ENCODE measurements at regions not wholly inside any gene's neighbourhood (a gene's known extent, or its start where the extent isn't known, plus 50 kb on each side); places are given as distances from the start of the nearest gene placed in this dataset.

GRCh38 chr20:48003021-48003420, 217.7 kb upstream of the SULF2 start:
- Mint-ChIP-seq H3K4me1 (ENCODE audit: insufficient read depth, unreplicated experiment) (peaks cover 30% of the 10 kb centered on the region), H3K4me3 (ENCODE audit: unreplicated experiment) (no peak overlapping the region), H3K9me3 (ENCODE audit: unreplicated experiment) (peaks cover 29% of the 10 kb centered on the region), H3K36me3 (ENCODE audit: insufficient read depth, unreplicated experiment) (no peaks in the 10 kb centered on the region), H3K27me3 (ENCODE audit: insufficient read depth, unreplicated experiment) (no peaks in the 10 kb centered on the region), H3K27ac (ENCODE audit: low read depth, unreplicated experiment) (no peak overlapping the region)
- CTCF ChIA-PET: interaction anchor here (0.6 to 1.9 kb wide), 5 partner anchors 9 to 640 kb away, joined by 3 to 6 read pairs (median 3); no protein-coding TSS in a partner anchor
- no peak for DNase-seq (ENCODE audit: unreplicated experiment)
- no TSS peak for BruUV-seq (replicated peaks)
- POLR2A ChIA-PET: interaction anchor here (0.6 to 1.3 kb wide), 7 partner anchors 11 to 103 kb away, joined by 3 to 4 read pairs (median 3); no protein-coding TSS in a partner anchor
- intact Hi-C loops (cut with micrococcal nuclease): no loop called here
- no peak for TF ChIP-seq CTCF (IDR thresholded peaks at IDR 0.05; ENCODE audit: unreplicated experiment)

DNA sequence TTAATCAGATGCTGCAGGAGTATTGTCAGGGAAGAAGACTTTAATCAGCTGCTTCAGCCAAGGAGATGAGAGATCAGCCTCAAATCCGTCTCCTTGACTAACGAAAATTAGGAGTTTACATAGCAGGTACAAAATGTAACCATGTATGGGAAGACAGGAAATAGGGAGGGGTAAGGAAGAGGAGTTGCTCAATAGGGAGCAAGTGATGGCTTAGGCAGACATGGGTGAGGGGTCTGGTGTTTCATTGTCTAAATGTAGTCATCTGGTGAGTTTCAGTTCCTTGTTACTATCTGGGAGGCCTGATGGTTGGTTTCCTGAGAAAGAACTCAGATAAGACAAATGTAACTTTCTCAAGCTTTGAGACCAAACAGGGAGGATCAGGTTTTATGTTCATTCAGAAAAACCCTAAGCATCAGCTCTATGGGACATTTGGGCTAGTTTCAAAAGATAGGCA, 217.3 kb upstream of the SULF2 start:
- TF ChIP-seq CTCF (IDR thresholded peaks at IDR 0.05; ENCODE audit: unreplicated experiment): no peak
- ChIA-PET CTCF (interaction anchor here (0.6 to 1.9 kb wide), 3 partner anchors 9 to 287 kb away, joined by 3 to 6 read pairs (median 4); no protein-coding TSS in a partner anchor), POLR2A (interaction anchor here (0.6 to 1.3 kb wide), 4 partner anchors 38 to 85 kb away, joined by 3 to 4 read pairs (median 4); no protein-coding TSS in a partner anchor)
- Mint-ChIP-seq H3K27me3 (ENCODE audit: insufficient read depth, unreplicated experiment) (no peaks in the 10 kb centered on the region), H3K4me1 (ENCODE audit: insufficient read depth, unreplicated experiment) (peaks cover 30% of the 10 kb centered on the region), H3K27ac (ENCODE audit: low read depth, unreplicated experiment) (no peak overlapping the region), H3K4me3 (ENCODE audit: unreplicated experiment) (no peak overlapping the region), H3K9me3 (ENCODE audit: unreplicated experiment) (peaks cover 29% of the 10 kb centered on the region), H3K36me3 (ENCODE audit: insufficient read depth, unreplicated experiment) (no peaks in the 10 kb centered on the region)
- intact Hi-C loops (cut with micrococcal nuclease): no loop called here
- no TSS peak for BruUV-seq (replicated peaks)
- DNase-seq (ENCODE audit: unreplicated experiment): no peak

GRCh38 chr20:47999166-47999565, 213.9 kb upstream of the SULF2 start:
- Mint-ChIP-seq H3K27ac (ENCODE audit: low read depth, unreplicated experiment) (no peak overlapping the region), H3K27me3 (ENCODE audit: insufficient read depth, unreplicated experiment) (no peaks in the 10 kb centered on the region), H3K4me3 (ENCODE audit: unreplicated experiment) (no peak overlapping the region), H3K9me3 (ENCODE audit: unreplicated experiment) (peaks cover 20% of the 10 kb centered on the region), H3K4me1 (ENCODE audit: insufficient read depth, unreplicated experiment) (peaks cover 13% of the 10 kb centered on the region), H3K36me3 (ENCODE audit: insufficient read depth, unreplicated experiment) (no peaks in the 10 kb centered on the region)
- DNase-seq (ENCODE audit: unreplicated experiment): peak; percentile 38
- intact Hi-C loops (cut with micrococcal nuclease): no loop called here
- ChIA-PET CTCF (interaction anchor here (0.8 kb wide), 1 partner anchor 190 kb away, joined by 3 read pairs; no protein-coding TSS in a partner anchor), POLR2A (interaction anchor here (0.8 to 1.1 kb wide), 4 partner anchors 9 to 73 kb away, joined by 3 to 5 read pairs (median 3); no protein-coding TSS in a partner anchor)
- BruUV-seq (replicated peaks): no TSS peak
- TF ChIP-seq CTCF (IDR thresholded peaks at IDR 0.05; ENCODE audit: unreplicated experiment): no peak

DNA sequence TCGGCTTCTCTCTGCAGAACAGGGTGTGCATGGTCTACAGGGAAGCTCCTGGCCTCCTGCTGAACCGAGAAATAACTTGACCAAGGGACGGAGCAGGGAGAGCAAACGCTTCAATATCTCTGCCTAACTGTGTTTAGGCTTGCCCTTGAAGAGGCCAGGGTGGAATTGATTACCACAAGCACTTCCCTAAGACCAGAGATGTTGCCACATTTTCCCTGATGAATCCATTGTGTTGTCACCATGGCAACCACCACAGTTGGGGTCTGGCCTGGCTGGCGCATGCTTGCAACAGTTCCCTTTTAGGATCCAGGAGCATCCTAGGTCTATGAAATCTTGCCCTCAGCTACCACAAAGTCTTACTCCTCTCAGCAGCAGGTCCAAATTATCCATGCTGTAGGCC, 213.5 kb upstream of the SULF2 start:
- Mint-ChIP-seq H3K27me3 (ENCODE audit: insufficient read depth, unreplicated experiment) (no peaks in the 10 kb centered on the region), H3K27ac (ENCODE audit: low read depth, unreplicated experiment) (no peak overlapping the region), H3K36me3 (ENCODE audit: insufficient read depth, unreplicated experiment) (no peaks in the 10 kb centered on the region), H3K9me3 (ENCODE audit: unreplicated experiment) (peaks cover 15% of the 10 kb centered on the region), H3K4me3 (ENCODE audit: unreplicated experiment) (no peak overlapping the region), H3K4me1 (ENCODE audit: insufficient read depth, unreplicated experiment) (peaks cover 8% of the 10 kb centered on the region)
- BruUV-seq (replicated peaks): no TSS peak
- TF ChIP-seq CTCF (IDR thresholded peaks at IDR 0.05; ENCODE audit: unreplicated experiment): no peak
- intact Hi-C loops (cut with micrococcal nuclease): no loop called here
- ChIA-PET CTCF (interaction anchor here (0.8 kb wide), 1 partner anchor 191 kb away, joined by 3 read pairs; no protein-coding TSS in a partner anchor), POLR2A (interaction anchor here (0.8 to 1.1 kb wide), 4 partner anchors 10 to 73 kb away, joined by 3 to 5 read pairs (median 3); no protein-coding TSS in a partner anchor)
- DNase-seq (ENCODE audit: unreplicated experiment): no peak

All from MCF 10A (cell line).